H1 (cell line): ENCODE measurements at regions not wholly inside any gene's neighbourhood (a gene's known extent, or its start where the extent isn't known, plus 50 kb on each side); places are given as distances from the start of the nearest gene placed in this dataset.

ENCODE experiments used
- CTCF ChIA-PET: fragments of 300-600 bp; sonication (Branson Sonifier 250); formaldehyde crosslinking; loops from one replicate; lab custom pipeline; 2021; ENCODE audit not compliant: partially characterized antibody; lab: Charles Lee
- POLR2A ChIA-PET: fragments of 300-600 bp; sonication (Branson Sonifier 250); formaldehyde crosslinking; loops from one replicate; lab custom pipeline; 2021; ENCODE audit warnings: inconsistent platforms; ENCODE audit not compliant: partially characterized antibody; lab: Charles Lee
- DNase-seq, 2 experiments: peaks; one replicate each; pipeline versions ENCODE4 v3.0.0 to v3.0.0-alpha.2; 2010 to 2022; ENCODE audit warnings: low spot score in 2 of 2, low read depth in 1 of 2, mixed read lengths in 1 of 2
- FAIRE-seq: peaks from 2 replicates; lab custom pipeline; 2011; peaks lifted over from hg19 to GRCh38; lab: Jason Lieb, UNC
- H2AFZ ChIP-seq: 2 replicates; pipeline ENCODE4 v1.8.1; 2012; ENCODE audit warnings: low read length, inconsistent platforms
- H2AK5ac ChIP-seq: 2 replicates; pipeline ENCODE4 v1.6.1; 2013; ENCODE audit warnings: low read depth, low read length
- H2BK120ac ChIP-seq: replicated peaks from 2 replicates; pipeline ENCODE3; 2013; ENCODE audit warnings: low read depth, low read length, inconsistent platforms
- H2BK12ac ChIP-seq: 2 replicates; pipeline ENCODE4 v1.6.1; 2013; ENCODE audit warnings: low read depth, low read length
- H2BK15ac ChIP-seq: 2 replicates; pipeline ENCODE4 v1.6.1; 2013; ENCODE audit warnings: low read length
- H2BK20ac ChIP-seq: 2 replicates; pipeline ENCODE4 v1.6.1; 2013; ENCODE audit warnings: low read length
- H2BK5ac ChIP-seq: 2 replicates; pipeline ENCODE4 v1.6.1; 2013; ENCODE audit warnings: low read depth, low read length
- H3K14ac ChIP-seq: 2 replicates; pipeline ENCODE4 v1.6.1; 2013; ENCODE audit warnings: inconsistent platforms; ENCODE audit not compliant: insufficient read length
- H3K18ac ChIP-seq: 2 replicates; pipeline ENCODE4 v1.6.1; 2013; ENCODE audit warnings: low read length; ENCODE audit errors: extremely low read depth
- H3K23ac ChIP-seq: 2 replicates; pipeline ENCODE4 v1.6.1; 2013; ENCODE audit warnings: inconsistent platforms; ENCODE audit not compliant: insufficient read length
- H3K23me2 ChIP-seq: 2 replicates; pipeline ENCODE4 v1.6.1; 2013; ENCODE audit warnings: low read depth, low read length
- H3K27ac ChIP-seq: 2 replicates; pipeline ENCODE4 v1.6.1; 2011; ENCODE audit warnings: low read depth, low read length, inconsistent platforms
- H3K27me3 ChIP-seq, 4 experiments: replicated peaks in 1 of 4; 1 replicate in 1 of 4; 2 replicates in 3 of 4; pipeline versions ENCODE4 v1.6.1 to v1.8.1; 2011 to 2013; ENCODE audit warnings: low read length in 3 of 4, mild to moderate bottlenecking in 3 of 4, inconsistent platforms in 2 of 4, mixed read lengths in 2 of 4, moderate library complexity in 1 of 4; ENCODE audit not compliant: control insufficient read depth in 3 of 4, insufficient read depth in 3 of 4; ENCODE audit errors: extremely low read depth in 1 of 4
- H3K36me3 ChIP-seq, 4 experiments: 2 replicates each; pipeline versions ENCODE4 v1.6.1 to v1.8.1; 2011 to 2013; ENCODE audit warnings: mild to moderate bottlenecking in 4 of 4, low read length in 3 of 4, moderate library complexity in 2 of 4, control low read depth in 1 of 4, inconsistent platforms in 1 of 4; ENCODE audit not compliant: insufficient read depth in 4 of 4, control insufficient read depth in 2 of 4
- H3K4ac ChIP-seq: replicated peaks from 2 replicates; pipeline ENCODE3; 2013; ENCODE audit warnings: low read length, low read depth, mixed read lengths, inconsistent platforms; ENCODE audit not compliant: insufficient read length
- H3K4me1 ChIP-seq, 4 experiments: replicated peaks in 1 of 4; 1 replicate in 1 of 4; 2 replicates in 3 of 4; pipeline versions ENCODE4 v1.6.1 to v1.8.1; 2011 to 2013; ENCODE audit warnings: low read length in 3 of 4, inconsistent platforms in 2 of 4, mixed read lengths in 1 of 4; ENCODE audit not compliant: insufficient read depth in 4 of 4, control insufficient read depth in 3 of 4
- H3K4me2 ChIP-seq, 2 experiments: 2 replicates each; pipeline versions ENCODE4 v1.6.1 to v1.8.1; 2011 to 2013; ENCODE audit warnings: low read depth in 2 of 2, low read length in 2 of 2, control low read depth in 1 of 2, inconsistent platforms in 1 of 2, mild to moderate bottlenecking in 1 of 2; ENCODE audit not compliant: insufficient read depth in 1 of 2
- H3K4me3 ChIP-seq, 4 experiments: fragments of 200-600, 300-600 bp in 1 of 4; sonication (generic), shearing (Covaris generic), sonication (Bioruptor Twin) in 1 of 4; 2 replicates each; pipeline versions ENCODE4 v1.5.1 to v1.8.1; 2011 to 2016; ENCODE audit warnings: low read length in 4 of 4, low read depth in 3 of 4, control low read depth in 2 of 4, inconsistent platforms in 2 of 4, mild to moderate bottlenecking in 2 of 4, mixed read lengths in 1 of 4, moderate library complexity in 1 of 4; ENCODE audit not compliant: insufficient read depth in 2 of 4; ENCODE audit errors: extremely low read depth in 1 of 4
- H3K56ac ChIP-seq: replicated peaks from 2 replicates; pipeline ENCODE3; 2013; ENCODE audit warnings: low read depth, mild to moderate bottlenecking, mixed read lengths, low read length, inconsistent platforms; ENCODE audit not compliant: insufficient read length
- H3K79me1 ChIP-seq: 2 replicates; pipeline ENCODE4 v1.6.1; 2013; ENCODE audit warnings: low read depth, low read length, control low read depth
- H3K79me2 ChIP-seq, 2 experiments: 2 replicates each; pipeline versions ENCODE4 v1.6.1 to v1.8.1; 2012 to 2013; ENCODE audit warnings: low read length in 2 of 2, mild to moderate bottlenecking in 2 of 2, inconsistent platforms in 1 of 2; ENCODE audit not compliant: insufficient read depth in 2 of 2, control insufficient read depth in 1 of 2
- H3K9ac ChIP-seq, 4 experiments: replicated peaks in 1 of 4; 1 replicate in 1 of 4; 2 replicates in 3 of 4; pipeline versions ENCODE4 v1.6.1 to v1.8.1; 2011 to 2013; ENCODE audit warnings: low read depth in 3 of 4, low read length in 3 of 4, control low read depth in 2 of 4, mild to moderate bottlenecking in 2 of 4, moderate library complexity in 2 of 4, inconsistent platforms in 1 of 4; ENCODE audit errors: extremely low read depth in 1 of 4
- H3K9me3 ChIP-seq, 2 experiments: 2 replicates each; pipeline versions ENCODE4 v1.6.1 to v1.8.1; 2012 to 2013; ENCODE audit warnings: mild to moderate bottlenecking in 2 of 2, moderate library complexity in 2 of 2, control low read depth in 1 of 2, inconsistent platforms in 1 of 2, low read depth in 1 of 2, low read length in 1 of 2, mixed read lengths in 1 of 2; ENCODE audit not compliant: insufficient read depth in 2 of 2
- H4K20me1 ChIP-seq, 2 experiments: replicated peaks in 1 of 2; 2 replicates each; pipeline versions ENCODE3 to v1.8.1; 2011 to 2013; ENCODE audit warnings: inconsistent platforms in 2 of 2, low read length in 2 of 2, mild to moderate bottlenecking in 1 of 2; ENCODE audit not compliant: insufficient read depth in 2 of 2, control insufficient read depth in 1 of 2
- H4K5ac ChIP-seq: 2 replicates; pipeline ENCODE4 v1.6.1; 2013; ENCODE audit warnings: low read length, low read depth, mixed read lengths, inconsistent platforms; ENCODE audit not compliant: insufficient read length
- H4K8ac ChIP-seq: 2 replicates; pipeline ENCODE4 v1.8.0; 2013; ENCODE audit warnings: mild to moderate bottlenecking, moderate library complexity, low read length, inconsistent platforms; ENCODE audit not compliant: insufficient read depth; ENCODE audit errors: extremely low read depth
- H4K91ac ChIP-seq: replicated peaks from 2 replicates; pipeline ENCODE3; 2013; ENCODE audit warnings: low read length, mixed read lengths, inconsistent platforms; ENCODE audit not compliant: insufficient read length
- ATF3 ChIP-seq: IDR thresholded peaks from 2 replicates; pipeline ENCODE4 v1.6.1; 2011; ENCODE audit warnings: low read depth, mild to moderate bottlenecking, low read length; ENCODE audit not compliant: insufficient read depth
- BACH1 ChIP-seq: IDR thresholded peaks from 2 replicates; pipeline ENCODE4 v1.6.1; 2012; ENCODE audit warnings: low read length, improper control_type of control experiment
- CREB1 ChIP-seq: IDR thresholded peaks from 2 replicates; pipeline ENCODE4 v1.6.1; 2012; ENCODE audit warnings: inconsistent platforms
- GTF2F1 ChIP-seq: IDR thresholded peaks from 2 replicates; pipeline ENCODE4 v1.6.1; 2012; ENCODE audit warnings: low read depth, low read length, improper control_type of control experiment, borderline replicate concordance
- MAFK ChIP-seq: IDR thresholded peaks from 2 replicates; pipeline ENCODE4 v1.6.1; 2012; ENCODE audit warnings: low read depth, mild to moderate bottlenecking, improper control_type of control experiment, low read length
- RBBP5 ChIP-seq: IDR thresholded peaks from 2 replicates; pipeline ENCODE4 v1.7.1; 2012; ENCODE audit warnings: low read depth, mild to moderate bottlenecking, inconsistent platforms, low read length, moderate library complexity, borderline replicate concordance
- SIRT6 ChIP-seq: IDR thresholded peaks from one replicate; pipeline ENCODE4 v1.7.1; 2012; ENCODE audit warnings: low read length, inconsistent platforms
- SRF ChIP-seq: IDR thresholded peaks from 2 replicates; pipeline ENCODE4 v1.6.1; 2011; ENCODE audit warnings: mild to moderate bottlenecking, low read depth, low read length, moderate library complexity
- TAF7 ChIP-seq: optimal IDR thresholded peaks from 2 replicates; pipeline ENCODE3; 2011; ENCODE audit warnings: low read depth, mild to moderate bottlenecking, inconsistent platforms, low read length, moderate library complexity, borderline replicate concordance
- TBP ChIP-seq: IDR thresholded peaks from 2 replicates; pipeline ENCODE4 v1.6.1; 2011; ENCODE audit warnings: low read depth, low read length, improper control_type of control experiment
- TEAD4 ChIP-seq: IDR thresholded peaks from 2 replicates; pipeline ENCODE4 v1.6.1; 2012; ENCODE audit warnings: low read depth, low read length, inconsistent platforms, mixed read lengths
- WGBS, 2 experiments: shearing (Covaris generic) in 1 of 2; methylation state at CpG; one replicate each; pipeline versions ENCODE4 v1.1.6 to v1.1.7; 2013 to 2015; ENCODE audit warnings: low lambda C conversion rate in 2 of 2, mixed read lengths in 2 of 2, inconsistent platforms in 1 of 2, low coverage in 1 of 2, missing lambda C conversion rate in 1 of 2; ENCODE audit not compliant: insufficient replicate concordance in 2 of 2, insufficient coverage in 1 of 2, insufficient read length in 1 of 2; ENCODE audit errors: extremely low coverage in 1 of 2, missing lambda C conversion rate in 1 of 2; 5-methylcytosine and 5-hydroxymethylcytosine counted together

DNA sequence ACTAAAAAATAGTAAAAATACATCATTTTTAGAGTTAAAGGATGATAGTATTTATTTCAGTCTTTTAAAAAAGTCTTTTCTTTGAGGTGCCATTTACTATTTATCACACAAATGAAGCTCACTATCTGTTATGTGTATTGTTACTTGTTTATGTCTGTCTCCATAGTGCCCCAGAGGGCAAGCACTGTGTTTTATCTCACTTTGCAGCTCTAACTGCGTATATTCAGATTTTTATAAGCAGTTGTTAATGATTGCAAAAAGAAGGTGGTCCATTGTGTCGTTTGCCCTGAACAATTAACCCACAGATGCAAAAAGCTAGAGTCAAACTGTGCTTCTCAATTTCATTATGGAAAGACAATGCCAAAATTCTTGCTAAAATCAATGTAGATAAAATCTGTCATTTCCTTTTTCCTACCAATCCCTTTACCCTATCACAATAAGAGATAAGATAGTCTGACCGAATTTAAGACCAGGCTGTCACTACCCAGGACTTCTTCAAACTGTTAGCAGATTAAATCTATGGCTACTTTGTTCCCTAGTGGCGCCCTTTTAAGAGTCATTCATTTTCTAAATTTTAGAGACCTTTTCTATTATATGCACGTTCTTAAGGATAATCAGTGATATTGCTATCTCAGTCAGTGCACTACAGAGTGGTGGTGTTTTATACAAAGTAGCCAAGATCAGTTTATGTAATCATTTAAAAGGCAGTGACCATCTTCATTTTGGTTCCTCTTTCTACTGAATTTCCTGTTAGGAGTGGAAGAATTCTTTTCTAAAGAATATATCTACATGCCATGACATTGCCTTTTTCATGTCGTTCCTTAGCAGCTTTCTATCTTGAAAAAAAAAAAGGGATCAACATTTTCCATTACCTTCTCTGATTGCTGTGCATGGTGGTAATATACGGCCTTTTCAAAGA is 133.1 kb upstream of the PRDM1 start:
- DNase-seq = no peak
- 64% methylated on average over 7 of the region's 7 CpGs; no CpG with 5 or more reads in 1 of the 2 experiments for WGBS, 2 experiments
- TF ChIP-seq TBP (no peak), SRF (no peak), SIRT6 (no peak), BACH1 (no peak), CREB1 (no peak), MAFK (no peak), TEAD4 (no peak), RBBP5 (no peak), TAF7 (no peak), ATF3 (no peak), GTF2F1 (no peak)

More for the DNA sequence above, 133.1 kb upstream of the PRDM1 start:
- no peaks in the 10 kb centered on the region for H3K79me1 ChIP-seq
- H2BK5ac ChIP-seq = no peak overlapping the region
- no peak overlapping the region for H4K91ac ChIP-seq
- H3K9ac ChIP-seq = no peak overlapping the region
- no peak overlapping the region; the same call in 1 of the 2 replicates for H2BK12ac ChIP-seq
- H3K18ac ChIP-seq = no peak overlapping the region
- FAIRE-seq = no peak
- H2AK5ac ChIP-seq = no peak overlapping the region
- H3K56ac ChIP-seq = no peak overlapping the region
- no peak overlapping the region for H3K4ac ChIP-seq
- no peak overlapping the region for H4K8ac ChIP-seq
- no peak overlapping the region for H2BK120ac ChIP-seq
- no peak overlapping the region for H4K5ac ChIP-seq
- no peak overlapping the region for H2BK15ac ChIP-seq
- ChIA-PET CTCF (no interaction called here), POLR2A (interaction anchor here (0.7 kb wide), 1 partner anchor 1224 kb away, joined by 5 read pairs; no protein-coding TSS in a partner anchor)
- no peaks in the 10 kb centered on the region for H3K23me2 ChIP-seq
- H3K4me3 ChIP-seq = no peak overlapping the region
- no peaks in the 10 kb centered on the region for H3K36me3 ChIP-seq
- no peaks in the 10 kb centered on the region for H3K27me3 ChIP-seq
- no peak overlapping the region for H3K14ac ChIP-seq
- H3K9me3 ChIP-seq = no peaks in the 10 kb centered on the region
- peaks cover 0 to 4% (median 0%) of the 10 kb centered on the region in 4 experiments; a peak in 3 of 7 replicates for H3K4me1 ChIP-seq
- H3K27ac ChIP-seq = no peak overlapping the region
- no peak overlapping the region for H2AFZ ChIP-seq
- H3K23ac ChIP-seq = no peak overlapping the region
- no peak overlapping the region for H3K4me2 ChIP-seq
- no peaks in the 10 kb centered on the region for H4K20me1 ChIP-seq
- no peaks in the 10 kb centered on the region for H3K79me2 ChIP-seq
- H2BK20ac ChIP-seq = no peak overlapping the region
